H9 (cell line): ENCODE measurements at regions not wholly inside any gene's neighbourhood (a gene's known extent, or its start where the extent isn't known, plus 50 kb on each side); places are given as distances from the start of the nearest gene placed in this dataset.

Source experiments
- DNase-seq: peaks from one replicate; pipeline ENCODE4 v3.0.0-alpha.2; 2017
- H2AFZ ChIP-seq: one replicate; pipeline ENCODE4 v1.6.1; 2013; ENCODE audit warnings: mild to moderate bottlenecking, low read length, control low read depth, moderate library complexity
- H2AK5ac ChIP-seq: 2 replicates; pipeline ENCODE4 v1.6.1; 2013; ENCODE audit warnings: low read length, control low read depth, mixed read lengths; ENCODE audit not compliant: insufficient read length
- H2BK120ac ChIP-seq: one replicate; pipeline ENCODE4 v1.6.1; 2013; ENCODE audit warnings: low read depth, mild to moderate bottlenecking, low read length, control low read depth, inconsistent platforms; ENCODE audit not compliant: poor library complexity, severe bottlenecking
- H2BK12ac ChIP-seq: 2 replicates; pipeline ENCODE4 v1.6.1; 2013; ENCODE audit warnings: low read length, control low read depth, mixed read lengths, low read depth; ENCODE audit not compliant: insufficient read length
- H2BK15ac ChIP-seq: 2 replicates; pipeline ENCODE4 v1.6.1; 2013; ENCODE audit warnings: low read depth, low read length, control low read depth
- H2BK20ac ChIP-seq: one replicate; pipeline ENCODE4 v1.6.1; 2013; ENCODE audit warnings: low read depth, mild to moderate bottlenecking, low read length, control low read depth, inconsistent platforms; ENCODE audit not compliant: poor library complexity, severe bottlenecking
- H2BK5ac ChIP-seq: 2 replicates; pipeline ENCODE4 v1.6.1; 2013; ENCODE audit warnings: low read length, control low read depth, mixed read lengths; ENCODE audit not compliant: insufficient read length
- H3K14ac ChIP-seq: 2 replicates; pipeline ENCODE4 v1.6.1; 2013; ENCODE audit warnings: low read length, control low read depth; ENCODE audit not compliant: insufficient read depth
- H3K18ac ChIP-seq: 2 replicates; pipeline ENCODE4 v1.6.1; 2013; ENCODE audit warnings: low read depth, mild to moderate bottlenecking, mixed read lengths, low read length, control low read depth; ENCODE audit not compliant: insufficient read length
- H3K23ac ChIP-seq: 2 replicates; pipeline ENCODE4 v1.6.1; 2013; ENCODE audit warnings: low read length, control low read depth, mixed read lengths, low read depth; ENCODE audit not compliant: insufficient read length
- H3K23me2 ChIP-seq: 2 replicates; pipeline ENCODE4 v1.6.1; 2013; ENCODE audit warnings: low read depth, mild to moderate bottlenecking, mixed read lengths, low read length, control low read depth; ENCODE audit not compliant: insufficient read length, poor library complexity, severe bottlenecking
- H3K27ac ChIP-seq: 2 replicates; pipeline ENCODE4 v1.5.1; 2013; ENCODE audit warnings: low read length, control low read depth, mixed read lengths, low read depth; ENCODE audit not compliant: insufficient read length
- H3K27me3 ChIP-seq: 2 replicates; pipeline ENCODE4 v1.6.1; 2013; ENCODE audit warnings: low read length, control low read depth, inconsistent platforms; ENCODE audit not compliant: insufficient read depth
- H3K4ac ChIP-seq: 2 replicates; pipeline ENCODE4 v1.6.1; 2013; ENCODE audit warnings: low read depth, mild to moderate bottlenecking, control low read depth, inconsistent platforms, low read length, moderate library complexity
- H3K4me1 ChIP-seq: 2 replicates; pipeline ENCODE4 v1.6.1; 2013; ENCODE audit warnings: low read length, control low read depth, inconsistent platforms; ENCODE audit not compliant: insufficient read depth
- H3K4me2 ChIP-seq: 2 replicates; pipeline ENCODE4 v1.6.1; 2013; ENCODE audit warnings: low read length, control low read depth, mixed read lengths; ENCODE audit not compliant: insufficient read length, insufficient read depth
- H3K56ac ChIP-seq: 2 replicates; pipeline ENCODE4 v1.6.1; 2013; ENCODE audit warnings: low read depth, mild to moderate bottlenecking, mixed read lengths, low read length, control low read depth; ENCODE audit not compliant: insufficient read length
- H3K79me1 ChIP-seq: 2 replicates; pipeline ENCODE4 v1.6.1; 2013; ENCODE audit warnings: low read depth, mild to moderate bottlenecking, moderate library complexity, low read length, control low read depth, inconsistent platforms; ENCODE audit not compliant: insufficient read depth, poor library complexity, severe bottlenecking
- H3K79me2 ChIP-seq: 2 replicates; pipeline ENCODE4 v1.6.1; 2013; ENCODE audit warnings: low read length, control low read depth, inconsistent platforms; ENCODE audit not compliant: insufficient read depth
- H3K9ac ChIP-seq: 2 replicates; pipeline ENCODE4 v1.6.1; 2013; ENCODE audit warnings: low read length, control low read depth, mixed read lengths; ENCODE audit not compliant: insufficient read length; ENCODE audit errors: extremely low read depth
- H3K9me3 ChIP-seq: one replicate; pipeline ENCODE4 v1.6.1; 2013; ENCODE audit warnings: low read depth, low read length, inconsistent platforms; ENCODE audit not compliant: control insufficient read depth
- H3T11ph ChIP-seq: one replicate; pipeline ENCODE4 v1.6.1; 2013; ENCODE audit warnings: mild to moderate bottlenecking, low read length, control low read depth, inconsistent platforms
- H4K20me1 ChIP-seq: one replicate; pipeline ENCODE4 v1.6.1; 2013; ENCODE audit not compliant: control insufficient read depth, insufficient read length, insufficient read depth
- H4K5ac ChIP-seq: 2 replicates; pipeline ENCODE4 v1.6.1; 2013; ENCODE audit warnings: low read depth, mild to moderate bottlenecking, mixed read lengths, low read length, control low read depth; ENCODE audit not compliant: insufficient read length
- H4K8ac ChIP-seq: replicated peaks from 2 replicates; pipeline ENCODE4 v1.6.1; 2013; ENCODE audit warnings: low read length, control low read depth, mixed read lengths, low read depth; ENCODE audit not compliant: insufficient read length
- H4K91ac ChIP-seq: 2 replicates; pipeline ENCODE4 v1.6.1; 2013; ENCODE audit warnings: low read depth, mild to moderate bottlenecking, moderate library complexity, mixed read lengths, low read length, control low read depth; ENCODE audit not compliant: insufficient read length
- H3K27ac Mint-ChIP-seq, 3 experiments: 2 replicates in 2 of 3; 3 replicates in 1 of 3; pipeline ENCODE4 v1.8.0; 2020 to 2021; ENCODE audit warnings: mixed read lengths in 3 of 3, mild to moderate bottlenecking in 1 of 3, moderate library complexity in 1 of 3
- H3K27me3 Mint-ChIP-seq: 2 replicates; pipeline ENCODE4 v1.8.0; 2021; ENCODE audit warnings: low read depth, mild to moderate bottlenecking, moderate library complexity, mixed read lengths
- H3K36me3 Mint-ChIP-seq, 3 experiments: 2 replicates in 2 of 3; 3 replicates in 1 of 3; pipeline ENCODE4 v1.8.0; 2020 to 2021; ENCODE audit warnings: low read depth in 3 of 3, mixed read lengths in 3 of 3; ENCODE audit not compliant: insufficient read depth in 1 of 3
- H3K4me1 Mint-ChIP-seq, 2 experiments: 2 replicates each; pipeline ENCODE4 v1.8.0; 2020; ENCODE audit warnings: mixed read lengths in 2 of 2
- H3K4me3 Mint-ChIP-seq, 2 experiments: 2 replicates in 1 of 2; 3 replicates in 1 of 2; pipeline ENCODE4 v1.8.0; 2020 to 2021; ENCODE audit warnings: mild to moderate bottlenecking in 2 of 2, mixed read lengths in 2 of 2, moderate library complexity in 1 of 2
- H3K9me3 Mint-ChIP-seq, 2 experiments: 2 replicates in 1 of 2; 3 replicates in 1 of 2; pipeline ENCODE4 v1.8.0; 2020; ENCODE audit warnings: mild to moderate bottlenecking in 2 of 2, mixed read lengths in 2 of 2, moderate library complexity in 1 of 2
- WGBS: extraction: QIAGEN DNeasy Blood & Tissue Kit; methylation state at CpG from one replicate; pipeline ENCODE4 v1.1.7; 2013; ENCODE audit warnings: missing lambda C conversion rate, low lambda C conversion rate, mixed read lengths; ENCODE audit not compliant: insufficient read length; ENCODE audit errors: extremely low coverage; 5-methylcytosine and 5-hydroxymethylcytosine counted together
- TF ChIP-seq, protein P1 (sequence below): fragments of 200-600 bp; sonication (generic); conservative IDR thresholded peaks from 3 replicates; pipeline ENCODE4 v1.8.0; 2021; ENCODE audit warnings: antibody characterized with exemption, mild to moderate bottlenecking

GRCh38 chr5:125294844-125295243, 548.4 kb upstream of the ZNF608 start:
- TF ChIP-seq, protein P1, sequence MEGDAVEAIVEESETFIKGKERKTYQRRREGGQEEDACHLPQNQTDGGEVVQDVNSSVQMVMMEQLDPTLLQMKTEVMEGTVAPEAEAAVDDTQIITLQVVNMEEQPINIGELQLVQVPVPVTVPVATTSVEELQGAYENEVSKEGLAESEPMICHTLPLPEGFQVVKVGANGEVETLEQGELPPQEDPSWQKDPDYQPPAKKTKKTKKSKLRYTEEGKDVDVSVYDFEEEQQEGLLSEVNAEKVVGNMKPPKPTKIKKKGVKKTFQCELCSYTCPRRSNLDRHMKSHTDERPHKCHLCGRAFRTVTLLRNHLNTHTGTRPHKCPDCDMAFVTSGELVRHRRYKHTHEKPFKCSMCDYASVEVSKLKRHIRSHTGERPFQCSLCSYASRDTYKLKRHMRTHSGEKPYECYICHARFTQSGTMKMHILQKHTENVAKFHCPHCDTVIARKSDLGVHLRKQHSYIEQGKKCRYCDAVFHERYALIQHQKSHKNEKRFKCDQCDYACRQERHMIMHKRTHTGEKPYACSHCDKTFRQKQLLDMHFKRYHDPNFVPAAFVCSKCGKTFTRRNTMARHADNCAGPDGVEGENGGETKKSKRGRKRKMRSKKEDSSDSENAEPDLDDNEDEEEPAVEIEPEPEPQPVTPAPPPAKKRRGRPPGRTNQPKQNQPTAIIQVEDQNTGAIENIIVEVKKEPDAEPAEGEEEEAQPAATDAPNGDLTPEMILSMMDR, result no peak
- peaks cover 25 to 30% of the 10 kb centered on the region in 2 experiments for H3K4me1 Mint-ChIP-seq
- Histone ChIP-seq H4K5ac (no peak overlapping the region), H3K23me2 (no peaks in the 10 kb centered on the region), H3K79me2 (no peaks in the 10 kb centered on the region), H3K23ac (no peak overlapping the region), H3K27ac (no peak overlapping the region), H3K4me1 (peaks cover 4% of the 10 kb centered on the region; the same call in 1 of the 2 replicates), H2BK12ac (no peak overlapping the region), H4K8ac (no peak overlapping the region), H3K14ac (no peak overlapping the region), H3K9me3 (no peaks in the 10 kb centered on the region), H2AFZ (no peak overlapping the region), H3K27me3 (no peaks in the 10 kb centered on the region), H3T11ph (no peak overlapping the region), H2BK5ac (no peak overlapping the region), H2BK20ac (no peak overlapping the region), H2BK120ac (no peak overlapping the region), H4K20me1 (no peaks in the 10 kb centered on the region), H3K4ac (no peak overlapping the region), H3K9ac (no peak overlapping the region), H2BK15ac (no peak overlapping the region), H3K56ac (no peak overlapping the region), H3K4me2 (no peak overlapping the region), H4K91ac (no peak overlapping the region), H2AK5ac (no peak overlapping the region), H3K18ac (no peak overlapping the region), H3K79me1 (no peaks in the 10 kb centered on the region)
- no peak overlapping the region for H3K27ac Mint-ChIP-seq
- DNase-seq, result no peak
- no CpG with 5 or more reads among the region's 2 CpGs for WGBS
- no peaks in the 10 kb centered on the region for H3K27me3 Mint-ChIP-seq
- no peaks in the 10 kb centered on the region for H3K9me3 Mint-ChIP-seq
- H3K4me3 Mint-ChIP-seq, result no peak overlapping the region
- H3K36me3 Mint-ChIP-seq, result no peaks in the 10 kb centered on the region
